Ovary (tissue), 7 donors: ENCODE measurements at regions not wholly inside any gene's neighbourhood (a gene's known extent, or its start where the extent isn't known, plus 50 kb on each side); places are given as distances from the start of the nearest gene placed in this dataset.

Experiments used
- DNase-seq, 5 donors: peaks; one replicate each; pipeline ENCODE4 v3.0.0-alpha.2; 2019 to 2020
- H3K27ac ChIP-seq, 2 donors: fragments of 200-600 bp; one replicate each; pipeline versions ENCODE4 v1.5.1 to v1.8.0; 2019 to 2022
- H3K27me3 ChIP-seq: fragments of 200-600 bp; one replicate; pipeline ENCODE4 v1.8.0; 2022
- H3K36me3 ChIP-seq: fragments of 200-600 bp; sonication (generic); one replicate; pipeline ENCODE4 v1.5.1; 2019
- H3K4me1 ChIP-seq: one replicate; pipeline ENCODE4 v1.8.1; 2013; ENCODE audit warnings: mild to moderate bottlenecking, moderate library complexity; ENCODE audit not compliant: insufficient read depth
- H3K4me3 ChIP-seq: fragments of 200-600 bp; sonication (generic); one replicate; pipeline ENCODE4 v1.5.1; 2017
- H3K9me3 ChIP-seq, 2 donors: fragments of 200-600 bp in 1 of 2; sonication (generic) in 1 of 2; one replicate each; pipeline versions ENCODE4 v1.5.1 to v1.8.1; 2013 to 2019; ENCODE audit warnings: mild to moderate bottlenecking in 1 of 2, moderate library complexity in 1 of 2
- CTCF ChIP-seq, 3 donors: fragments of 450-650 bp in 2 of 3; fragments of 200-600 bp in 1 of 3; IDR thresholded peaks; one replicate each; pipeline versions ENCODE4 v1.5.1 to v1.8.0; 2016 to 2022; ENCODE audit warnings: antibody characterized with exemption in 3 of 3, mild to moderate bottlenecking in 1 of 3
- EP300 ChIP-seq: sonication (generic); formaldehyde crosslinking; IDR thresholded peaks from one replicate; pipeline ENCODE4 v1.6.1; 2017; ENCODE audit warnings: antibody characterized with exemption
- POLR2A ChIP-seq: fragments of 450-650 bp; IDR thresholded peaks from one replicate; pipeline ENCODE4 v1.6.1; 2017; ENCODE audit warnings: antibody characterized with exemption, mild to moderate bottlenecking, moderate library complexity
- WGBS, 3 donors: extraction: QIAGEN DNeasy Blood & Tissue Kit in 1 of 3; methylation state at CpG; one replicate each; pipeline versions ENCODE4 v1.1.5 to v1.1.7; 2013 to 2017; 5-methylcytosine and 5-hydroxymethylcytosine counted together
- intact Hi-C, 4 donors: fragments of 100-400 bp; cut with DNase I; formaldehyde crosslinking; loops; one replicate each; pipeline versions ENCODE4 v1.11.0 to v1.15.1; 2022 to 2023
- donor health status: DM: no; HTN: no; CAD: no; lungs with moderate emphysema.
- donor health status: DM: no; HTN: no; CAD: no.
- donor health status: Bipolar disorder and iron deficiency.
- donor health status: DM: no; HTN: no; CAD: no.
- donor health status: DM: yes; HTN: yes; CAD: no.

GRCh38 chr2:33666879-33667278 lies 67.8 kb upstream of the FAM98A start:
- peaks cover 0 to 3% of the 10 kb centered on the region in 2 donors for H3K9me3 ChIP-seq
- H3K4me3 ChIP-seq = no peak overlapping the region
- no peak for TF ChIP-seq EP300
- TF ChIP-seq CTCF (IDR thresholded peaks at IDR 0.05) = no peak
- no peak for TF ChIP-seq POLR2A
- intact Hi-C loops = no loop called here
- H3K27me3 ChIP-seq = no peaks in the 10 kb centered on the region
- no peak for DNase-seq
- no peaks in the 10 kb centered on the region for H3K36me3 ChIP-seq
- no peaks in the 10 kb centered on the region for H3K4me1 ChIP-seq
- 76 to 81% (median 78%) methylated on average over 4 of the region's 4 CpGs for WGBS, 3 donors
- H3K27ac ChIP-seq = no peak overlapping the region

GRCh38 chr2:33665039-33665438 lies 65.9 kb upstream of the FAM98A start:
- Histone ChIP-seq H3K27me3 (no peaks in the 10 kb centered on the region), H3K36me3 (no peaks in the 10 kb centered on the region), H3K27ac (no peak overlapping the region), H3K9me3 (peaks cover 0 to 3% of the 10 kb centered on the region in 2 donors), H3K4me3 (no peak overlapping the region), H3K4me1 (no peaks in the 10 kb centered on the region)
- WGBS, 3 donors = 91 to 96% (median 92%) methylated on average over 1 of the region's 1 CpG
- DNase-seq = no peak
- no peak for TF ChIP-seq POLR2A
- TF ChIP-seq CTCF (IDR thresholded peaks at IDR 0.05) = no peak
- no peak for TF ChIP-seq EP300
- intact Hi-C loops = no loop called here

- no peak for DNase-seq
- intact Hi-C loops = no loop called here
- TF ChIP-seq CTCF (IDR thresholded peaks at IDR 0.05) = no peak
- no peak for TF ChIP-seq EP300
- TF ChIP-seq POLR2A = no peak
- Histone ChIP-seq H3K27me3 (no peaks in the 10 kb centered on the region), H3K4me3 (no peak overlapping the region), H3K27ac (no peak overlapping the region), H3K4me1 (no peaks in the 10 kb centered on the region), H3K9me3 (peaks cover 0 to 3% of the 10 kb centered on the region in 2 donors), H3K36me3 (no peaks in the 10 kb centered on the region)
- WGBS, 3 donors = 87 to 92% (median 89%) methylated on average over 10 of the region's 10 CpGs
Observed at GRCh38 chr2:33660416-33661123, 61.5 kb upstream of the FAM98A start.

- Histone ChIP-seq H3K4me1 (no peaks in the 10 kb centered on the region), H3K36me3 (no peaks in the 10 kb centered on the region), H3K4me3 (no peak overlapping the region), H3K27ac (no peak overlapping the region), H3K27me3 (no peaks in the 10 kb centered on the region), H3K9me3 (no peaks in the 10 kb centered on the region)
- intact Hi-C loops = no loop called here
- no peak for DNase-seq
- TF ChIP-seq POLR2A (no peak), EP300 (no peak), CTCF (IDR thresholded peaks at IDR 0.05) (no peak)
- 67 to 71% (median 69%) methylated on average over 5 of the region's 5 CpGs for WGBS, 3 donors
Observed at GRCh38 chr2:33655626-33656320, 56.7 kb upstream of the FAM98A start.
